ENCODE measurements at regions not wholly inside any gene's neighbourhood (a gene's known extent, or its start where the extent isn't known, plus 50 kb on each side); places are given as distances from the start of the nearest gene placed in this dataset.

- no TSS peak for BruUV-seq (replicated peaks)
- TF ChIP-seq EZH2 (IDR thresholded peaks at IDR 0.05; ENCODE audit: borderline replicate concordance, low read depth, low read length, poor library complexity, severe bottlenecking), result no peak
- TF ChIP-seq, protein P1, sequence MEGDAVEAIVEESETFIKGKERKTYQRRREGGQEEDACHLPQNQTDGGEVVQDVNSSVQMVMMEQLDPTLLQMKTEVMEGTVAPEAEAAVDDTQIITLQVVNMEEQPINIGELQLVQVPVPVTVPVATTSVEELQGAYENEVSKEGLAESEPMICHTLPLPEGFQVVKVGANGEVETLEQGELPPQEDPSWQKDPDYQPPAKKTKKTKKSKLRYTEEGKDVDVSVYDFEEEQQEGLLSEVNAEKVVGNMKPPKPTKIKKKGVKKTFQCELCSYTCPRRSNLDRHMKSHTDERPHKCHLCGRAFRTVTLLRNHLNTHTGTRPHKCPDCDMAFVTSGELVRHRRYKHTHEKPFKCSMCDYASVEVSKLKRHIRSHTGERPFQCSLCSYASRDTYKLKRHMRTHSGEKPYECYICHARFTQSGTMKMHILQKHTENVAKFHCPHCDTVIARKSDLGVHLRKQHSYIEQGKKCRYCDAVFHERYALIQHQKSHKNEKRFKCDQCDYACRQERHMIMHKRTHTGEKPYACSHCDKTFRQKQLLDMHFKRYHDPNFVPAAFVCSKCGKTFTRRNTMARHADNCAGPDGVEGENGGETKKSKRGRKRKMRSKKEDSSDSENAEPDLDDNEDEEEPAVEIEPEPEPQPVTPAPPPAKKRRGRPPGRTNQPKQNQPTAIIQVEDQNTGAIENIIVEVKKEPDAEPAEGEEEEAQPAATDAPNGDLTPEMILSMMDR (conservative IDR thresholded peaks at IDR 0.05; ENCODE audit: low read depth, low read length), result no peak
- Histone ChIP-seq H3K27me3 (replicated peaks; ENCODE audit: insufficient read depth, low read depth, low read length, poor library complexity) (no peaks in the 10 kb centered on the region), H3K4me3 (ENCODE audit: low read depth, low read length, poor library complexity, severe bottlenecking) (no peak overlapping the region), H3K27ac (ENCODE audit: low read depth, low read length, poor library complexity, severe bottlenecking) (no peak overlapping the region), H3K4me1 (ENCODE audit: insufficient read depth, low read length, poor library complexity, severe bottlenecking) (no peaks in the 10 kb centered on the region), H3K9me3 (ENCODE audit: low read depth, low read length, poor library complexity, severe bottlenecking) (no peaks in the 10 kb centered on the region), H3K36me3 (ENCODE audit: insufficient read depth, low read length, poor library complexity, severe bottlenecking) (no peaks in the 10 kb centered on the region)
- POLR2A ChIA-PET (ENCODE audit: low non-redundant PET), result no interaction called here
- CTCF ChIA-PET, result no interaction called here
- DNase-seq (ENCODE audit: low spot score), result no peak
- intact Hi-C loops (cut with micrococcal nuclease; ENCODE audit: unreplicated experiment), result no loop called here
Measured at GRCh38 chr6:120913486-120913885, 420.8 kb downstream of the TBC1D32 start.

DNA sequence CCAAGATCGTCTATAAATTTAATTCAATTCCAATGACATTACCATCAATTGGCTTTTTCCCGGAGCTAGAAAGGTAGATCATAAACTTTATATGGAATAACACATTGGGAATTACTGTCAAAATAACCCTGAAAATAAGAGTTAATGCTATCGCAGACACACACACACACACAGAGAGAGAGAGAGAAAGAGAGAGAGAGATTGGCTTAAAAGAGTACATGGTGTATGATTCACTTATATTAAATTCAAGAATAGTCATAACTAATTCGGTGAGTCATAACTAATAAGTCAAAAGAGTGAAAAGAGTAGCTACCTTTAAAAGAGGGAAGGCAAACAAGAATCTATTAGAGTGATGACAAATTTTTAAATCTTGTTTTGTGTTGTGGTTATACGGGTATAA is 425.5 kb downstream of the TBC1D32 start:
- Histone ChIP-seq H3K9me3 (ENCODE audit: low read depth, low read length, poor library complexity, severe bottlenecking) (no peaks in the 10 kb centered on the region), H3K36me3 (ENCODE audit: insufficient read depth, low read length, poor library complexity, severe bottlenecking) (no peaks in the 10 kb centered on the region), H3K27me3 (replicated peaks; ENCODE audit: insufficient read depth, low read depth, low read length, poor library complexity) (no peaks in the 10 kb centered on the region), H3K4me3 (ENCODE audit: low read depth, low read length, poor library complexity, severe bottlenecking) (no peak overlapping the region), H3K4me1 (ENCODE audit: insufficient read depth, low read length, poor library complexity, severe bottlenecking) (no peaks in the 10 kb centered on the region), H3K27ac (ENCODE audit: low read depth, low read length, poor library complexity, severe bottlenecking) (no peak overlapping the region)
- ChIA-PET POLR2A (ENCODE audit: low non-redundant PET) (no interaction called here), CTCF (no interaction called here)
- TF ChIP-seq, protein P1 (conservative IDR thresholded peaks at IDR 0.05; ENCODE audit: low read depth, low read length), result no peak
- TF ChIP-seq EZH2 (IDR thresholded peaks at IDR 0.05; ENCODE audit: borderline replicate concordance, low read depth, low read length, poor library complexity, severe bottlenecking), result no peak
- DNase-seq (ENCODE audit: low spot score), result no peak
- no TSS peak for BruUV-seq (replicated peaks)
- intact Hi-C loops (cut with micrococcal nuclease; ENCODE audit: unreplicated experiment), result no loop called here

DNA sequence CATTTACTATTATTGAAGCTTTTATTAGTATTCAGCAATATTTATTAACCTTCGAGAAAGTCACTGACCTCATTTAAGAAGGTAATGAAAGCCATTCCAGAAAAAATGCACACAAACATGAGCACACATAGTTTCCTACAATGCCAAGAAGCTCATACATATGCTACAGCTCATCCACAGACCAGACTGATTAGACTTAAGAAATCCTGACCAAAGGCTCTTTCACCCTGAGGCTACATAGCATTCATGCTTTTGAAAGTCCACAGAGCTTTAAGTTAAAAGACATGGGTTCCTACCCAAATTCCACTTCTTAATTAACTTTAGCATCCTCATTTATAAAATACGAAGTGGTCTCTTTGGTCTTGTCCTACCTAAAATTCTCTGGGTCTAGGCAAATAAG is 430.4 kb downstream of the TBC1D32 start:
- H3K27me3 ChIP-seq (replicated peaks; ENCODE audit: insufficient read depth, low read depth, low read length, poor library complexity), result no peaks in the 10 kb centered on the region
- no TSS peak for BruUV-seq (replicated peaks)
- DNase-seq (ENCODE audit: low spot score), result no peak
- intact Hi-C loops (cut with micrococcal nuclease; ENCODE audit: unreplicated experiment), result no loop called here
- ChIA-PET POLR2A (ENCODE audit: low non-redundant PET) (no interaction called here), CTCF (no interaction called here)
- no peaks in the 10 kb centered on the region for H3K4me1 ChIP-seq (ENCODE audit: insufficient read depth, low read length, poor library complexity, severe bottlenecking)
- no peak overlapping the region for H3K27ac ChIP-seq (ENCODE audit: low read depth, low read length, poor library complexity, severe bottlenecking)
- no peaks in the 10 kb centered on the region for H3K9me3 ChIP-seq (ENCODE audit: low read depth, low read length, poor library complexity, severe bottlenecking)
- H3K36me3 ChIP-seq (ENCODE audit: insufficient read depth, low read length, poor library complexity, severe bottlenecking), result no peaks in the 10 kb centered on the region
- no peak overlapping the region for H3K4me3 ChIP-seq (ENCODE audit: low read depth, low read length, poor library complexity, severe bottlenecking)
- TF ChIP-seq EZH2 (IDR thresholded peaks at IDR 0.05; ENCODE audit: borderline replicate concordance, low read depth, low read length, poor library complexity, severe bottlenecking), result no peak
- TF ChIP-seq, protein P1 (conservative IDR thresholded peaks at IDR 0.05; ENCODE audit: low read depth, low read length), result no peak
